ENCODE measurements at regions not wholly inside any gene's neighbourhood (a gene's known extent, or its start where the extent isn't known, plus 50 kb on each side); places are given as distances from the start of the nearest gene placed in this dataset.
"Not testable (repeated sequence)": the region's sequence is repeated elsewhere in the genome, so short reads cannot be mapped to it uniquely, and the experiment has no call there.

- not testable (repeated sequence) for DNase-seq
Observed at GRCh38 chr15:22684786-22685185, 101.7 kb upstream of the NIPA1 start.

DNA sequence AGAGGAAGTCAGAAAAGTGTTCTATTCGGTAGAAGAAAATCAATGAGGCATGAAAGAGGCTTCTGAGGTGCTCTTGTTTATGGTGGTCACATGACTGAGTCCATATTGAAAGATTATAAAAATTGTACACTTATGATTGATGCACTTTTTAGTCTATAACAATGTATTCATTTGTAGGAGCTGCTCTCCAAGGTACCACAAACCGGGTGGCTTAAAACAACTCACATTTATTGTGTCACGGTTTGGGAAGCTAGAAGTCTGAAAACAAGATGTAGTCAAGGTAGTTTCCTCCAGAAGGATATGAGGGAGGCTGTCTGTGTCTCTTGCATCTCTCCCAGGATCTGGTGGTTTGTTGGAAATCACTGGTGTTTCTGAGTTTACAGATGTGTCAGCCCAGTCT lies 86.6 kb upstream of the NIPA1 start:
- DNase-seq, result not testable (repeated sequence)

DNA sequence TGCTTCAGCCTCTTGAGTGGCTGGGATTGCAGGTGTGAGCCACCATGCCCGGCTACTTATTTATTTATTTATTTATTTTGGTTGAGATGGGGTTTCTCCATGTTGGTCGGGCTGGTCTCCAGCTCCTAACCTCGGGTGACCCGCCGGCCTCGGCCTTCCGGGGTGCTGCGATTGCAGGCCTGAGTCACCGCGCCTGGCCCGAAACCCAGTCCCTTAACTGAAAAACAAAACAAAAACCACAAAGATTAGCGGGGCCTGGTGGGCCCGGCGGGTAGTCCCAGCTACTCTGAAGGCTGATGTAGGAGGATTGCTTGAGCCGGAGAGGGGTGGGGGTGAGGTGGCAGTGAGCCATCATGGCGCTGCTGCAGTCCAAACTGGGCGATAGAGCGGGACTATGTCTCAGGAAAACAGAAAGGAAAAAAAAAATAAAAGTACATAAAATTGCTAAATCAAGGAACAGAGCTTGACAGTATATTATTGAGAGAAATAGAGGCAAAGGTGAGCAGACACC lies 75.6 kb upstream of the NIPA1 start:
- DNase-seq, result not testable (repeated sequence)

- DNase-seq, result not testable (repeated sequence)
Observed at GRCh38 chr15:22713933-22714332, 72.5 kb upstream of the NIPA1 start.

GRCh38 chr15:22714358-22715132 lies 71.9 kb upstream of the NIPA1 start:
- DNase-seq, result not testable (repeated sequence)

DNA sequence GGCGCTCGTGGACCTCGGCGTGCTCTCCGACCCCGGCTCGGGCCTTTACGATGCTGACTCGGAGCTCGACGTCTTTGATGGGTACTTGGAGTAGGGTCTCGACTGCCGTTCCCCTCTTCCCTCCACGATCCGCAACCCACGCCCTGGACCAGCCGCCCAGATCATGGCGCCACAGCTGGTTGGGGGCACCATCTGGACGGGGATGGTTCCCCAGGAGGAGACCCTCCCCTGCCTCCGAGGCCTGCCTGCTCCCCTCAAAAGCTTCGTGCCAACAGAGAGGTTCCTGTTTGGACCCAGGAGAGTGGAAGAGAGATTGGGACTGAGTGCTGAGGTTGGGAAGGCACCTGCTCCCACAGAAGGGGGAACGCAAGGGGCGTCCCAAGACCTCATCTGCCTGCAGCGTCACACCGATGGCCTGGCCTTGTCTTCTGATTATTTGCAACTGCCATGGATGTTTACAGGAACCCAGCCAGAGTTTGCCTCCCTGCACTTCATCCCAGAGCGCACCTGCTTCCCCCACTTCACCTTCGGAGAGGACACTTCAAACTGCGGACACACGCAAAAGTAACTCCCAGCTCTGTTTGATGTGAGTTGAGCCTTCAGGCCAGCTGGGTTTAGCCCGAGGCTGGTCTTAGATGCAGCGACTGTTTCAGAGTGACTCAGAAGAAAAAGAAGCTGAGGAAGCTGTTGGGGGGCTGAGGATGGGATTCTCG lies 71.2 kb upstream of the NIPA1 start:
- not testable (repeated sequence) for DNase-seq

DNA sequence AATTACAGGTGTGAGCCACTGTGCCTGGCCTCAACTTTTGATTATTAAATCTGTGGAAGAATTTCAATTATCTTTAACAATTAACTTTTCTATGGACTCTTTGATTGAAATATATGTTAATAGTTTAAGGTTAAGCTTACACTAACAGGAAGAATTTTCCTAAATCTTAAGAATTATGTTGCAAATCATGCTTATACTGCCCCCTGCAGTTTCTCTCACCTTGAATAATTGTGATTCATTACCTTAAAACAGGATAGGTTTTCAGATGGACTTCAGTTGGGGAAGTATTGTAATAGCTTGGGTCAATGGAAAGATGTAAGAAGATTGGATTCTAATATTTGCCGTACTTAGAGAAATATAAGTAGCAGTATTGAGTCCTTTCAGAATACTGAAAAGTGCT lies 66.5 kb upstream of the NIPA1 start:
- not testable (repeated sequence) for DNase-seq

DNA sequence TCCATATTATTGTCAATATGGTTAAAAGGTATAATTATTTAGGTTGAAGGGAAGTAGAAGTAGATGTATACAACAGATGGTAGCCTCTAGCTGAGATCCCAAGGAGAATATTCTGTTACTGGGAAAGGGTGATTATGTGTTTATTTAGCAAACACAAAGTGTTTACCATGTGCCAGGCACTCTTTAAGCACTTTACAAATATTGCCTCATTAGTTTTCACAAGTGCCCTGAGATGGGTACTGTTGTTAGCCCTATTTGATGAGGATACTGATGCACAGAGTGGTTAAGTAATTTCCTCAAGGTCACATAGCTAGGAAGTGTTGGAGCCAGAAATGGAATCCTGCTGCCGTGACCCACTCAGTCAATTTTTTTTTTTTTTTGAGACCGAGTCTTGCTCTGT lies 60.3 kb upstream of the NIPA1 start:
- not testable (repeated sequence) for DNase-seq

- not testable (repeated sequence) for DNase-seq
Observed at GRCh38 chr15:22735067-22735466, 51.4 kb upstream of the NIPA1 start.

DNA sequence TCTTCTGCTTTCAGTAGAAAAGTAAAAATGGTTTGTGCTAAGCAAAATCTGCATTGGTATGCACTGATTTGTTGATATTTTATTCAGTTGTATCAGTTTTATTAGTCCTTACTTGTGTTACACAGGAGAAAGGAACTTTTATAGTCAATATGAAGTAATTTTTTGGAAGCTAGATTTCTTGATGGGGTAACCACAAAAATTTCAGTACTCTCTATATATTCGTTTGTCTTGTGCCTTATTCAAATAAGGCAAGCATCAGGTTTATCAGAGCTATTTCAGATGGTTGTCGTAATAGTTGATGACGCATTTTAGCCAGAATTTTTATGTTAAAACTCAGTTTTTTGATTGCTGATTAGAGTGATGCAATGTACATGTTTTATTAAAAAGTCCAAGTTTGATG lies 50.7 kb upstream of the NIPA1 start:
- no peak for DNase-seq

DNA sequence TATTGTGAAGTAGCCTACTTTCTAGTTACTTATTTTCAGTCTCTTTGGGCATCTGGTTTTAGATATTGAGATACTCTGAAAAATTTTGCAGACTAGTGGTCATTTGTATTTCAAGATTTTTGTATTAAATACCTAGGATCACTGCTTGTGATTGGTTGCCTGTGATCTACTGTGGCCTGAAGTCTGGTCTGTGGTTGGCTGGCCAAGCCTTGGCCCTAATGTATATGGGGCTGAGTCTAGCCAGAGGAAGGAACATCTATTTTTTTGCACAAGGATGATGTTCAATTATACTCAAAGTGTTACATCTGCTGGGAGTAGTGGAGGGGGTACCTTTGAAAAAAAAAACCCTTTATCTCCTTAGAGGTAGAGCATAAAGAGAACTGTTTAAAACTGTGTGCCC lies 50.2 kb upstream of the NIPA1 start:
- not testable (repeated sequence) for DNase-seq

Measured in inflammatory macrophage treated with lipopolysaccharide for 1 hour (primary cell).